ENCODE measurements at regions not wholly inside any gene's neighbourhood (a gene's known extent, or its start where the extent isn't known, plus 50 kb on each side); places are given as distances from the start of the nearest gene placed in this dataset.

DNA sequence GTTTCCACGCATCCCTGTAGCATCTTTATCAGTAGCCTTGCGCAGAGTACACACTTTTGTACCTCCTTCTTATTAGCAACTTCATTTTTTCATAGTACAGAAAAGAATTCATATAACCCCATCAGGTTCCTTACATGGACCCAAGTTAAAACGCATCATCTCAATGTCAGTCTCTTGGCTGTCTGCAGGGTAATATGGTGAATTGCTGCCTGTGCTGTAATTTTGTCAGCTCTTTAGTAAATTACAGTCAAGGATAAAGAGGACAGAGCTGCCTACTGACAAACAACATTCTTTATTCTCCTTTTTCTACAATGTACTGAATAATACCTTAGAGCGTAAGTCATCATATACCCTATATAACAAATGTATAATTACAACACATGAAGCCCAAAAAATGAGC lies 222.5 kb downstream of the MRPL39 start:
- TF ChIP-seq CTCF (IDR thresholded peaks at IDR 0.05; ENCODE audit: poor library complexity, severe bottlenecking) (no peak), EP300 (conservative IDR thresholded peaks at IDR 0.05; ENCODE audit: poor library complexity, severe bottlenecking) (peak; percentile 86), RAD21 (conservative IDR thresholded peaks at IDR 0.05) (peak; percentile 22), POLR2AphosphoS5 (IDR thresholded peaks at IDR 0.05) (peak; percentile 88), EZH2 (IDR thresholded peaks at IDR 0.05; ENCODE audit: borderline replicate concordance, insufficient read depth, low read length, poor library complexity, severe bottlenecking) (no peak), TAF1 (IDR thresholded peaks at IDR 0.05; ENCODE audit: low read depth) (no peak), MXI1 (conservative IDR thresholded peaks at IDR 0.05; ENCODE audit: poor library complexity, severe bottlenecking) (no peak), SMC3 (conservative IDR thresholded peaks at IDR 0.05; ENCODE audit: poor library complexity) (peak; percentile 34)
- TF ChIP-seq, protein P1, sequence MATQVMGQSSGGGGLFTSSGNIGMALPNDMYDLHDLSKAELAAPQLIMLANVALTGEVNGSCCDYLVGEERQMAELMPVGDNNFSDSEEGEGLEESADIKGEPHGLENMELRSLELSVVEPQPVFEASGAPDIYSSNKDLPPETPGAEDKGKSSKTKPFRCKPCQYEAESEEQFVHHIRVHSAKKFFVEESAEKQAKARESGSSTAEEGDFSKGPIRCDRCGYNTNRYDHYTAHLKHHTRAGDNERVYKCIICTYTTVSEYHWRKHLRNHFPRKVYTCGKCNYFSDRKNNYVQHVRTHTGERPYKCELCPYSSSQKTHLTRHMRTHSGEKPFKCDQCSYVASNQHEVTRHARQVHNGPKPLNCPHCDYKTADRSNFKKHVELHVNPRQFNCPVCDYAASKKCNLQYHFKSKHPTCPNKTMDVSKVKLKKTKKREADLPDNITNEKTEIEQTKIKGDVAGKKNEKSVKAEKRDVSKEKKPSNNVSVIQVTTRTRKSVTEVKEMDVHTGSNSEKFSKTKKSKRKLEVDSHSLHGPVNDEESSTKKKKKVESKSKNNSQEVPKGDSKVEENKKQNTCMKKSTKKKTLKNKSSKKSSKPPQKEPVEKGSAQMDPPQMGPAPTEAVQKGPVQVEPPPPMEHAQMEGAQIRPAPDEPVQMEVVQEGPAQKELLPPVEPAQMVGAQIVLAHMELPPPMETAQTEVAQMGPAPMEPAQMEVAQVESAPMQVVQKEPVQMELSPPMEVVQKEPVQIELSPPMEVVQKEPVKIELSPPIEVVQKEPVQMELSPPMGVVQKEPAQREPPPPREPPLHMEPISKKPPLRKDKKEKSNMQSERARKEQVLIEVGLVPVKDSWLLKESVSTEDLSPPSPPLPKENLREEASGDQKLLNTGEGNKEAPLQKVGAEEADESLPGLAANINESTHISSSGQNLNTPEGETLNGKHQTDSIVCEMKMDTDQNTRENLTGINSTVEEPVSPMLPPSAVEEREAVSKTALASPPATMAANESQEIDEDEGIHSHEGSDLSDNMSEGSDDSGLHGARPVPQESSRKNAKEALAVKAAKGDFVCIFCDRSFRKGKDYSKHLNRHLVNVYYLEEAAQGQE (IDR thresholded peaks at IDR 0.05; ENCODE audit: borderline replicate concordance): peak; percentile 35

All from neural cell (in vitro differentiated cells).